ENCODE measurements at regions not wholly inside any gene's neighbourhood (a gene's known extent, or its start where the extent isn't known, plus 50 kb on each side); places are given as distances from the start of the nearest gene placed in this dataset.
A peak's percentile ranks its signal among the peaks of the same experiment; 100 is the strongest.

GRCh38 chr4:81921751-81922159 is 450.0 kb upstream of the RASGEF1B start:
- no peak for DNase-seq

DNA sequence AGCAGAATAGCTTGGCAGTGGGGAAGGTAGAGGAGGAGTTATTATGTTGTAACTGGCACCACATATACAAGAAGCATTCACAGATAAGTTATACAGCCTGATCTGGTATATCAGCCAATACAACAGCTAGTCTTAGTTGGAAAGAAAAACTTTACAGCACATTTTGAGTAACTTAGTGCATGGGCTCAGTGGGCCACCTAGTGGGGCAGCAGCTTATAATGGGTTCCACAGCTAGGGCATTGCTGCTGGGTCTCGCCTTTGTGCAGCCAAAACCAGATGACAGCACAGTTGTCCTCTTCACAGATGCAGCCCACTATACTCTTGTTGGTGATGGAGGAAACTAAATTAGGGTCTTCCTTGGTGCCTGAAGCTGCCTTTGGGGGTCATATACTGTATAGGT is 448.1 kb upstream of the RASGEF1B start:
- DNase-seq = no peak

- DNase-seq = no peak
Measured at GRCh38 chr4:81919223-81919622, 447.5 kb upstream of the RASGEF1B start.

- DNase-seq = no peak
Measured at GRCh38 chr4:81915430-81915829, 443.7 kb upstream of the RASGEF1B start.

GRCh38 chr4:81914623-81915022 is 442.9 kb upstream of the RASGEF1B start:
- no peak for DNase-seq

GRCh38 chr4:81913427-81913879 is 441.7 kb upstream of the RASGEF1B start:
- peak; percentile 29 for DNase-seq

DNA sequence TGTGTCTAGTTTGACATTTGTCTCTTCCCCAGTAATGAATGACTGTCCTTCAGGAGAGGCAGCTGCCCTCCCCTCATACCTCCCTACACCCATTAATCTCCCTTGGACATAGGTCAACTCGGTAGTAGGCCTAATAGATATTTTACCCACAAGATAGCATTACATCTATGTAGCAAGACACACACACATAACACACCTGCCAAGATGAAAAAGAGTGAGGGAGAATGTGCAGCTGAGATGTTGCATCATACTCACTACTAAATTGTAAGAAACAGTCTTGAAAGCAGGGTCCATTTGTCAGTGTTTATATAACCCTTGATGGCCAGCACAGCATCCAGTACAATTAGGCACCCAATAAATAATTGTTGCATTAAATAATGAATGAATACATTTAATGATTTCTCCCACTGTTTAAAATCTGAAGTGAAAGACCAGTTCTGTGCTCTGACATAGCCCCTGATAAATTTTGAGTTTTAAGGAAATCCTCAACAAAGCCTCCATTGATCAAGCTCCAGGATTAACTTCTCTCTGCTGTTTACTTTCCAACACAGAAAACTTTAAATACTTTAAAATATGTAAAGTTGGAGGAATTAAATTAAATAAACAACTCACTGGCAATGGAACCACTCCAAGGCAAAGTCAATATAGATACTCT is 440.8 kb upstream of the RASGEF1B start:
- DNase-seq = no peak

DNA sequence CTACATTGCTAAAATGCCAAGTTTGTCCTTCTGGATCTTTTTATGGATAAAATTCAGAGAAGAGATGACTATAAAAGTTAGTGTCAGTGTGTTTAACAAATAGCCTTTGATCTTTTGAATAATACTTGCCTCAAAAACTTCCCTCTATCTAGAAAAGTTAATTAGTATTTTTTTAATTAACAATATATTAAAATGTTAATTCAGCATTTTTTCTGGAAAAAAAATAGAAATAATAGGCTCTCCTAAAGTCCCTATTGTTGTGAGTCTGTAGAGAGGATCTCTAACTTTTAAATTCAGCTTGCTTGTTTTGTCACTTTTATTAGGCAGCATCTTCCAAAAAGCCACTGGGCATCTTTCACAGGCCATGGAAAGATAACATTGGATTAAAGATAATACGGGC is 435.2 kb upstream of the RASGEF1B start:
- DNase-seq = no peak

- DNase-seq = no peak
Measured at GRCh38 chr4:81905971-81906370, 434.3 kb upstream of the RASGEF1B start.

- no peak for DNase-seq
Measured at GRCh38 chr4:81904121-81904520, 432.4 kb upstream of the RASGEF1B start.

GRCh38 chr4:81903212-81903611 is 431.5 kb upstream of the RASGEF1B start:
- DNase-seq = no peak

GRCh38 chr4:81898862-81899504 is 427.3 kb upstream of the RASGEF1B start:
- no peak for DNase-seq

DNA sequence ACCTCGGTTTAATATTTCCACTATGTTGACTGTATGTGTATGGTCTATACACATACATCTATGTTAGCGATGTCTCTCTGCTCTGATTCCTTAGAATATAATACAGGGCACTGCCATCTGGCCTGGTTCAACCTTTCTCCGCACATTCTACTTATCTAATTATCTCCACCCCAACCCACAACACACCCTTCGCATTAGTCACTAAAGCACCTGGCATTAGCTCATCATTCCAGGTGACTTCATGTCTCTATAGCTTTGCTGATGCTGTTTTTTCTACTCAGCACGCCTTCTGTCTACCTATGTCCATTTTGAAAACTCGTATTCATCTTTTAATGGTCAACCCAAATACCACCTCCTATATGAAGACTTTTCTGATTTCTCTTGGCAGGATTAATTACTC is 425.2 kb upstream of the RASGEF1B start:
- no peak for DNase-seq

DNA sequence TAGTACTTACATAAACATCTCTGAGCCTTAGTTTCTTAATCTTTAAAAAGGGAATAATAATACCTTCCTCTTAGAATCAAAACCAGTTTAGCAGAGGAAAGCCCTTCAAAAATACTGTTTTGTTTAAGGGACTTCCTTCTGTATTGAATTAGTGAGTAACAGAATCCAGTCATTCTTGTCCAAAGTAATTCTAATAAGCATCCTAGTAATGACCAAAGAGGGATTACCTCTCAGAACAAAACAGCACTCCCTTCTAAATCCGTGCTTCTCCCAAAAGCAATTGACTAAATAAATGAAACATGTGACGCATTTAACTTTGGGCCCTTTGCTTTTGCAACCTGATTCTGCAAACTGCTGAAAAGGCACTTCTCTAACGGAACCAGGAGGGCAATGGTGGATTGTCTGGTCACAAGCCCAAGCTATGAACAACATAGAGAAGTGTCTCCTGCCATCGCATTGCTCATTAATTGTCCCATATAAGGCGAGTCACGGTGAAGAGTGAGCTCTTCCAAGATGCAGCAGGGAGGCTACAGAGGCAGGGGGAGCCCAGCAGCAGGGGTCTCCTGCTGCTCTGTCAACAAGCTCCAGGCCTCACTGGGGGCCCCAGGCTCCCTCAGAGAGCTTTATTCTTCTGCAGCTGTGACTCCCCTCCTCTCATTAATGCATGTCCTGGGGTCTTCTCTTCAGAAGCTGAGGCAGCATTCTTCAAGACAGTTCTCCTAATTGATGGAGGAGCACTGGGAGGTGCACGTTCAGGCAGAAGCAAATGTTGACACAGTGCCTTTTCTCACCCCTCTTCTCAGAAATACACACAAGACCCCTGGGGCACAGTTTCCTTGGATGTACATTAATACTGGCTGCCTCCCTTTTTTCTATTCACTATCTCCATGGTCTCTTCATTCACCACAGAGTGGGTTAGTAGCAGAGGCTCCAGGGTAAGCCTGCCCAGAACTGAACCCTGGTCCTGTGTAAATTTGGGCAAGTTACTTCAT is 419.6 kb upstream of the RASGEF1B start:
- no peak for DNase-seq

DNA sequence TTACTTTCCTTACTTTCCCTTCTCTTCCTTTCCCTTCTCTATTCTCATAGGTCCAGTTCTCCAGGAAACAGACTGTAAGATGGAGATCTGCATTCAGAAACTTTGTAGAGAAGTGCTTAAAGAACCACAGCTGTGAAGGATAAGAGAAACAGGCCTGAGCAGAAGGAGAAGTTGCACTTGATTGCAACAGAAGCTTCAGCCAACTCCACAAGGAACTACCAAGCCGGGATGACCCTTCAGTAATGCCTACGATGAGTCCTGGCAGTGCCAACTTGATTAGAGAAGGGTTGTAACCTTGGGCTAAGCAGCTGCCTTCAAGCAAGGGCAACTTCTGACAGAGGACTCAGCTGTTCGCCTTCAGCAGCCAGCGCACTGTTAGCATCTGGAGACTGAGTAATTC is 413.3 kb upstream of the RASGEF1B start:
- DNase-seq = no peak

DNA sequence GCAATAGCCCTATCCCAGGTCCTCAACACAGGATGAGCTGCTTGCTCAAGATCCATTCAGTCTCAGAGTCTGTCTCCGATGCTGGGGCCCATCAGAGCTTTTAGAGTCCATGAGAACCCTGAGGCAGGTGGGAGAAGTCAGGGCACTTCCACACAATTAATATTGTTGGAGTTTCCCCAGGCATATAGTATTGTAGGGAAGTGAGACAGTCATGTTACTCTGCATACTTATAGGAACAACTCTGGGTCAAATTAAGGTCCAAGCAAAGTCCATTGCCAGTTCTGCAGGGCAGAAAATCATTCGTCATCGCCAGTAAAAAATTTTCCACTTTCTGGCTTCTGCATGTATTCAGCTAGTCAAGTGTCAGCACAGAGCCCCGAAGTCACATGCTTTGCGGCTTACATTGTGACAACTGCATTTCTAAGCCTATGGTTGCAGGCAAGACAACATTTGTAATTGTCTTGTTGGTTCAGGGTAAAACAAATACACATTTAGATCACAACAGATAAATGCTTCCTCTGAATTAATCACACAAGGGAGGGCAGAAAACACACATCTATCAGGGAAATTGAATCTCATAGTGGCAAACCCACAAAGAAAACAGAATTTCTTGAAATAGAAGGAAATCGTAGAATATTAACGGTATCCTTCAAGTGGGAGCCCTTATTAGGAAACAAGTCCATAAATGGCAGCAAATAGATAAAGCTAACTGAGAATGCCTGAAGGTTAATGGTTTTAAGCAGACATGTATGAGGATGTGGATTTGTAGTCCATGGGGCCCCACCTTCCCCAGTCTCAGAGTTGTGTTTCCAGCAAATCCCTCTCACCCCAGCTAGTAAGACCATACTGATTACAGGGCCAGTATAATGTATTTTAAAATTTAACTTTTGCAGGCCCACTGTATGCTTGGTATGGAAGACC is 412.1 kb upstream of the RASGEF1B start:
- DNase-seq = no peak

GRCh38 chr4:81883004-81883403 is 411.3 kb upstream of the RASGEF1B start:
- no peak for DNase-seq

DNA sequence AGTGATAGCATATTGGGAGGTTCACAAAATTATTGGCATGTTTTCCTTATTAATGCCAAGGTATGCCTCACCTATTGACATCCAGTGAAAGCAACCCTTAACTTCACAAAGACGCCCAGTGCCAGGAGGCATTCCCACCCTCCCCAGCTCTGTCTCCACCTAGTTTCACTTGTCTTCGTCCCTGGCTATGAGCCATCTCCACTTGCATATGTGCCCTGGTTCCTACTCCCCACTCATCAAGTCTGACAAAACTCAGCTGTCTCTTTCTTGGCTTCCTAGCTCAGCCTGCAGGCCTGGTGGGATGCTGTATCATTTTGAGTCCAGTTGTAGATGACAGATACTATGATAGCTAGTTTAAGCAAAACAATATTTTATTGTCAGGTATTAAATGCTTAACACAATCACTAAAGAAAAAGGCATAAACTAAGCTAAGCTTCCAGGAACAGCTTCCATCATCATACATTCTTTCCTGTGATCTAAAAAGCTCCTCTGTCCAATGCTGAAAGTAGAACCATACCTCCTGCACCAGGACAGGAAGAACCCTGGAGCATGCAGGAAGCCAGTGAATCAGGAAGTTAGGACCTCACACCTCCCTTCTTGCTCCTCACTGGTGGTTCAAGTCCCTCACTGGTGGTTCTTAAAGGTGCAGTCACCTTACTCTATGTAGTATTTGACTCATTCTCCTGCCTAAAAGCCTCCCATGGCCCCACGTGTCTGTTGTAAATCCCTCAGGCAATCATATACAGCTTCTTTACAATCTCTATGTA is 410.3 kb upstream of the RASGEF1B start:
- no peak for DNase-seq

GRCh38 chr4:81876106-81876505 is 404.4 kb upstream of the RASGEF1B start:
- no peak for DNase-seq

- DNase-seq = no peak
Measured at GRCh38 chr4:81874661-81875515, 403.2 kb upstream of the RASGEF1B start.

GRCh38 chr4:81870275-81870674 is 398.6 kb upstream of the RASGEF1B start:
- DNase-seq = no peak
